ENCODE measurements at regions not wholly inside any gene's neighbourhood (a gene's known extent, or its start where the extent isn't known, plus 50 kb on each side); places are given as distances from the start of the nearest gene placed in this dataset.

DNA sequence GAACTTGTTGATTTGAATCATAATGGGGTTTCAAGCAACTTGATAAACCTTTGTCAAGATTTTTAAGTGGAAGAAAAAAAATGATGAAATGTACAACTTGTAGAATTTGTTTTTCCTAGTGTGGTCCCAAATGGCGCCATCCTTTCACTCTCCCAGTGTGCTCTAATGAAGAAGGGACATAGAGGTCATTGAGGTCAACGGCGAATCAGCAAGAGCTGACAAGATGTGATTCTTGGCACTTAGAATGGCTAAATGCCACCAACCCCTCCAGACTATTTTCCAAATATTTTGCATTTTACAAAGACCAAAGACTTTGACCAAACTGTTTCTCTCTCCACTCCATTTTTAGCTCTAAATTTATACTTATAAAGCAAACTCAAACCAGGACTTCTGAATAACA is 320.2 kb upstream of the MME start:
- Histone ChIP-seq H3K4me3 (ENCODE audit: low read depth, low read length) (no peak overlapping the region), H3K9me3 (ENCODE audit: control insufficient read depth, low read length) (no peaks in the 10 kb centered on the region), H3K79me2 (no peaks in the 10 kb centered on the region), H3K4me1 (no peaks in the 10 kb centered on the region), H3K36me3 (ENCODE audit: control insufficient read depth, insufficient read depth, low read length) (no peaks in the 10 kb centered on the region), H3K9ac (no peak overlapping the region), H3K27me3 (ENCODE audit: control insufficient read depth, insufficient read depth, low read length) (no peaks in the 10 kb centered on the region), H3K4me2 (ENCODE audit: low read length) (no peak overlapping the region), H3K27ac (no peak overlapping the region), H2AFZ (peak overlapping the region; percentile 6)
- TF ChIP-seq, protein P1, sequence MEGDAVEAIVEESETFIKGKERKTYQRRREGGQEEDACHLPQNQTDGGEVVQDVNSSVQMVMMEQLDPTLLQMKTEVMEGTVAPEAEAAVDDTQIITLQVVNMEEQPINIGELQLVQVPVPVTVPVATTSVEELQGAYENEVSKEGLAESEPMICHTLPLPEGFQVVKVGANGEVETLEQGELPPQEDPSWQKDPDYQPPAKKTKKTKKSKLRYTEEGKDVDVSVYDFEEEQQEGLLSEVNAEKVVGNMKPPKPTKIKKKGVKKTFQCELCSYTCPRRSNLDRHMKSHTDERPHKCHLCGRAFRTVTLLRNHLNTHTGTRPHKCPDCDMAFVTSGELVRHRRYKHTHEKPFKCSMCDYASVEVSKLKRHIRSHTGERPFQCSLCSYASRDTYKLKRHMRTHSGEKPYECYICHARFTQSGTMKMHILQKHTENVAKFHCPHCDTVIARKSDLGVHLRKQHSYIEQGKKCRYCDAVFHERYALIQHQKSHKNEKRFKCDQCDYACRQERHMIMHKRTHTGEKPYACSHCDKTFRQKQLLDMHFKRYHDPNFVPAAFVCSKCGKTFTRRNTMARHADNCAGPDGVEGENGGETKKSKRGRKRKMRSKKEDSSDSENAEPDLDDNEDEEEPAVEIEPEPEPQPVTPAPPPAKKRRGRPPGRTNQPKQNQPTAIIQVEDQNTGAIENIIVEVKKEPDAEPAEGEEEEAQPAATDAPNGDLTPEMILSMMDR (IDR thresholded peaks at IDR 0.05) = no peak

DNA sequence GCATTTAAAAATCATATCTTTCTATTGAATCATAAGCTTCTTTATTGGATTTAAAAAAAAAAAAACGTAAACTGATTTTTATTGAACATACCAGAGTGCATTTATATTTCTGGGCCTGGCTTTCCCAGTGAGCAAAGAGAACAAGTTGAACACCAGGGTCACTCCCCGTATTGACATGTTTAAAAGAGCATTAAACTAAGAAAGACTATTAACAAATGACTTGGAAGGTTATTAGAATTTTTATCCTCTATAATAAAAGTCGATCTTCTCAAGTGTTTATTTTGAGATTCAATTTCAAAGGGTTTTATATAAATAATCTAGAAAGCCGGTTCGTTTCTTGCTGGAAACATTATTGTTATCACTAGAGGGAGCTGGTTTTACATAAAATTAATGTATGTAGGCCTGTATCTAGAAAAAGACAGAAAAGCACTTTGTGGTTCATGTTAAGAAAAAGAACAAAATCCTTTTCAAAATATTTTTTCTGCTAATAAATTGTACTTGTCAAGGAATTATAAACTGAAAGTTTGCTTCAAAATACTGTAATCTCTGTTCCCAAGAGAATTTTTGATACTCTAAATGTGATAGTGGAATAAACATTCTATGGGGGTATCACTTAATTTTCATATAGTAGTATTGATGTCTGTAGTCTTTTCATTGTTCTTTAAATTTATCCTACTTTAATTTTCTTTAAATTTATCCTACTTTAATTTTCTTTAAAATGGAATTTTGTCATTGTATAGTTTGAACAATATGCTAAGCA is 321.8 kb upstream of the MME start:
- Histone ChIP-seq H3K4me3 (ENCODE audit: low read depth, low read length) (no peak overlapping the region), H3K27me3 (ENCODE audit: control insufficient read depth, insufficient read depth, low read length) (no peaks in the 10 kb centered on the region), H2AFZ (no peak overlapping the region), H3K4me2 (ENCODE audit: low read length) (no peak overlapping the region), H3K79me2 (no peaks in the 10 kb centered on the region), H3K9me3 (ENCODE audit: control insufficient read depth, low read length) (no peaks in the 10 kb centered on the region), H3K27ac (no peak overlapping the region), H3K9ac (no peak overlapping the region), H3K36me3 (ENCODE audit: control insufficient read depth, insufficient read depth, low read length) (no peaks in the 10 kb centered on the region), H3K4me1 (no peaks in the 10 kb centered on the region)
- TF ChIP-seq, protein P1 (IDR thresholded peaks at IDR 0.05) = peak; percentile 28

DNA sequence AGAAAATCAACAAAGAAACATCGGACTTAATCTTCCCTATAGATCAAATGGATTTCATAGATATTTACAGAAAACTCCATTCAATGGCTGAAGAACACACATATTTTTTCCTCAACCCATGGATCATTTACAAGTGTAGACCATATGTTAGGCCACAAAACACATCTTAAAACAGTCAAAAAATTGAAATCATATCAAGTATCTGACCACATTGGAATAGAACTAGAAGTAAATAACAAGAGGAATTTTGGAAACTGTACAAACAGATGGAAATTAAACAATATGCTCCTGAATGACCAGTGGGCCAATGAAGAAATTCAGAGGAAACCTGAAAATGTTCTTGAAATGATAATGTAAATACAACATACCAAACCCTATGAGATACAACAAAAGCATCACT is 323.1 kb upstream of the GPR149 start:
- Histone ChIP-seq H3K4me3 (ENCODE audit: low read depth, low read length) (no peak overlapping the region), H3K4me1 (no peaks in the 10 kb centered on the region), H3K27ac (no peak overlapping the region), H3K9me3 (ENCODE audit: control insufficient read depth, low read length) (no peaks in the 10 kb centered on the region), H2AFZ (no peak overlapping the region), H3K4me2 (ENCODE audit: low read length) (no peak overlapping the region), H3K9ac (no peak overlapping the region), H3K36me3 (ENCODE audit: control insufficient read depth, insufficient read depth, low read length) (no peaks in the 10 kb centered on the region), H3K27me3 (ENCODE audit: control insufficient read depth, insufficient read depth, low read length) (no peaks in the 10 kb centered on the region), H3K79me2 (no peaks in the 10 kb centered on the region)
- TF ChIP-seq, protein P1 (IDR thresholded peaks at IDR 0.05) = no peak

DNA sequence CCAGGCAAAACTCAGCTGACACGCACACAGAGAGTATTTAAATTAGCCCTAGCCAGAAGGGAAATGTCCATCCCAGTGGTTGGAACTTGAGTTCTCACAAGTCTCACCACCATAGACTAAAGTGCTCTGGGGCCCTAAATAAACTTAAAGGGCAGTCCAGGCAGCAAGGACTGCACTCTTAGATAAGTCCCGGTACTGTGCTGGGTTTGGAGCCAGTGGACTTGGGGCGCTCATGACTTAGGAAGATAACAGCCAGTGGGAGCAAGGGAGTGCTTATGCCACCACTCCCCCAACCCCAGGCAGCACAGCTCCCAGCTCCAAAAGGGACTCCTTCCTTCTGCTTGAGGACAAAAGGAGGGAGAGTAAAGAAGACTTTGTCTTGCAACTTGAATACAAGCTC is 319.5 kb upstream of the GPR149 start:
- no peaks in the 10 kb centered on the region for H3K27me3 ChIP-seq (ENCODE audit: control insufficient read depth, insufficient read depth, low read length)
- H3K79me2 ChIP-seq = no peaks in the 10 kb centered on the region
- no peak overlapping the region for H3K4me3 ChIP-seq (ENCODE audit: low read depth, low read length)
- H3K27ac ChIP-seq = no peak overlapping the region
- TF ChIP-seq, protein P1 (IDR thresholded peaks at IDR 0.05) = no peak
- H3K9ac ChIP-seq = no peak overlapping the region
- H3K4me2 ChIP-seq (ENCODE audit: low read length) = no peak overlapping the region
- no peaks in the 10 kb centered on the region for H3K36me3 ChIP-seq (ENCODE audit: control insufficient read depth, insufficient read depth, low read length)
- H3K4me1 ChIP-seq = no peaks in the 10 kb centered on the region
- no peaks in the 10 kb centered on the region for H3K9me3 ChIP-seq (ENCODE audit: control insufficient read depth, low read length)
- no peak overlapping the region for H2AFZ ChIP-seq

DNA sequence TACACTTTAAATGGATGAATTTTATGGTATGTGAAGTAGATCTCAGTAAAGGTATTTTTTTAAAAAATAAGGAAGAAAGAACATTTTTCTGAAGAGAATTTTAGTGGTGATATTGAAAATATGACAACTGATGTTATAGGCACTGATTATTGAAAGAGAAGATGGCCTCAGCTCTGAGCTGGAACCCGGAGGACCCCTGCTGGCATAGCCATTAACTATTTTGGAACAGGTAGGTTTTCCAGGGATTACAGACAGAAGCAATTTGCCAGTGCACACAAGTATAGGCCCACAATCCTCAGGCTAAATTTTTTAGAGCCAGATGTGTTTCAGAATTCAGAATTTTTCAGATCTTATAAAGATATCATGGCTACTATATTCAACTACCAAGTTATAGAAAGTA is 315.9 kb upstream of the GPR149 start:
- Histone ChIP-seq H3K9ac (no peak overlapping the region), H3K4me1 (no peaks in the 10 kb centered on the region), H3K27me3 (ENCODE audit: control insufficient read depth, insufficient read depth, low read length) (no peaks in the 10 kb centered on the region), H3K27ac (no peak overlapping the region), H3K36me3 (ENCODE audit: control insufficient read depth, insufficient read depth, low read length) (no peaks in the 10 kb centered on the region), H3K4me2 (ENCODE audit: low read length) (no peak overlapping the region), H3K4me3 (ENCODE audit: low read depth, low read length) (no peak overlapping the region), H3K79me2 (no peaks in the 10 kb centered on the region), H3K9me3 (ENCODE audit: control insufficient read depth, low read length) (no peaks in the 10 kb centered on the region), H2AFZ (no peak overlapping the region)
- TF ChIP-seq, protein P1 (IDR thresholded peaks at IDR 0.05) = no peak

All from parathyroid adenoma (tissue), 2 donors.